NCI-H2227 (cell line): ENCODE measurements at regions not wholly inside any gene's neighbourhood (a gene's known extent, or its start where the extent isn't known, plus 50 kb on each side); places are given as distances from the start of the nearest gene placed in this dataset.
"Not testable (repeated sequence)": the region's sequence is repeated elsewhere in the genome, so short reads cannot be mapped to it uniquely, and the experiment has no call there.

Experiments used
- DNase-seq: peaks from one replicate; lab custom pipeline; 2025; ENCODE audit not compliant: unreplicated experiment; lab: John Stamatoyannopoulos, UW

DNA sequence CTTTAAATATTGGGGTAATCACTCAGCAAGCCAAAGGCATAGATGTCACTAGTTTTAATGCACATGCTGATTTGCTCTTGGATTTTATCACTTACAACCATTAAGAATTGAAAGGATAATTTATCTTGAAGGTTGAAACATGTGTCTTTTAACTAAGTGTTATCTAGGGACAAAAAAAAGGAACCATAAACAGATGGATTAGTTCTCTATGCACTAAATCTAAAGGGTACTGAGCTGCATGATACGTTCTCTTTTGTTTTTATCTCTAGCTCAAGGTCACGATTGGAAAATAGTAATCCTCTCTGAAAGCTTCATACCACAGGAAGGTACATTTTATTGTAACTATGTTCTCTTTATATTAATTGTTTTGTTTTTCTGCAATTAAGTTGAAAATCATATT lies 1426.6 kb downstream of the GRIK2 start:
- DNase-seq = no peak

DNA sequence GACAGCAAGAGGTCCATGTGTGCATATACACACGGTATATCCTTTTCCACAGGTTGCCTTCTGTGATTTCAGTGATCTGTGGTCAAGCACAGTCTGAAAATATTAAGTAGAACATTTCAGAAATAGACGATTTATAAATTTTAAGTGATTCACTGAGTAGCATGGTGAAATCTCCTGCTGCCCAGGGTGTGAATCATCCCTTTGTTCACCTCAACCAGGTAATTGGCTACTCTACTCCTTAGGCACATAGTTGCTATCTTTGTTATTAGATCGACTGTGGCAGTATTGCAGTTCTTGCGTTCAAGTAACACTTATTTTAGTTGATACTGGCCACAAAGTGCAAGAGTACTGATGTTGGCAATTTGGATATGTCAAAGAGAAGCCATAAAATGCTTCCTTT lies 1421.7 kb downstream of the GRIK2 start:
- no peak for DNase-seq

GRCh38 chr6:102813489-102814275 lies 1420.2 kb downstream of the GRIK2 start:
- DNase-seq = no peak

- no peak for DNase-seq
Observed at GRCh38 chr6:102812242-102812641, 1418.7 kb downstream of the GRIK2 start.

DNA sequence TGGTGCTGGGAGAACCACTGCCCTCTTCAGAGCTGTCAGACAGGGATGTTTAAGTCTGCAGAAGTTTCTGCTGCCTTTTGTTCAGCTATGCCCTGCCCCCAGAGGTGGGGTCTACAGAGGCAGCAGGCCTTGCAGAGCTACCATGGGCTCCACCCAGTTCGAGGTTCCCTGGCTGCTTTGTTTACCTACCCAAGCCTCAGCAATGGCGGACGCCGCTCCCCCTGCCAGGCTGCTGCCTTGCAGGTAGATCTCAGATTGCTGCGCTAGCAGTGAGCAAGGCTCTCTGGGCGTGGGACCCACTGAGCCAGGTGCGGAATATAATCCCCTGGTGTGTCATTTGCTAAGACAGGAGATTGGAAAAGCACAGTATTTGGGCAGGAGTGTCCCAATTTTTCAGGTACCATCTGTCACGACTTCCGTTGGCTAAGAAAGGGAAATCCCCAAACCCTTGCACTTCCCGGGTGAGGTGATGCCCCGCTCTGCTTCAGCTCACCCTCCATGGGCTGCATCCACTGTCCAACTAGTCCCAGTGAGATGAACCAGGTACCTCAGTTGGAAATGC lies 1415.5 kb downstream of the GRIK2 start:
- DNase-seq = not testable (repeated sequence)

GRCh38 chr6:102799051-102799450 lies 1405.5 kb downstream of the GRIK2 start:
- no peak for DNase-seq

- DNase-seq = no peak
Observed at GRCh38 chr6:102798636-102799035, 1405.1 kb downstream of the GRIK2 start.

- no peak for DNase-seq
Observed at GRCh38 chr6:102793752-102794151, 1400.2 kb downstream of the GRIK2 start.

- DNase-seq = no peak
Observed at GRCh38 chr6:102774326-102774725, 1380.8 kb downstream of the GRIK2 start.

GRCh38 chr6:102773636-102774035 lies 1380.1 kb downstream of the GRIK2 start:
- no peak for DNase-seq

- no peak for DNase-seq
Observed at GRCh38 chr6:102766963-102767362, 1373.5 kb downstream of the GRIK2 start.

DNA sequence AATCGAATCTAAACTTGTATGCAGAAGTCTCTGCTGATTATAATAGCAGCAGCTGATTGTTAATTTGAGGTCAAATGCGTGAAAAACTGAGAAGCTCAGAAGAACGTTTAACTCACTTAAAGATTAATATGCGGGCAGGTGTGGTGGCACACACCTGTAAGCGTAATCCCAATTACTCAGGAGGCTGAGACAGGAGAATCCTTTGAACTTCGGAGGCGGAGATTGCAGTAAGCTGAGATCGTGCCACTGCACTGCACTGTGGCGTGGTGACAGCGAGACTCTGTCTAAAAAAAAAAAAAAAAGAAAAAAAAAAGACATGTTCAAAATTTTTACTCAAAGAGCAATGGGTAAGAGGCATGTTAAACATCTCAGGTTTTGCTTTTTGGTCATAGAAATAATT lies 1370.8 kb downstream of the GRIK2 start:
- no peak for DNase-seq

GRCh38 chr6:102763891-102764290 lies 1370.4 kb downstream of the GRIK2 start:
- DNase-seq = no peak

DNA sequence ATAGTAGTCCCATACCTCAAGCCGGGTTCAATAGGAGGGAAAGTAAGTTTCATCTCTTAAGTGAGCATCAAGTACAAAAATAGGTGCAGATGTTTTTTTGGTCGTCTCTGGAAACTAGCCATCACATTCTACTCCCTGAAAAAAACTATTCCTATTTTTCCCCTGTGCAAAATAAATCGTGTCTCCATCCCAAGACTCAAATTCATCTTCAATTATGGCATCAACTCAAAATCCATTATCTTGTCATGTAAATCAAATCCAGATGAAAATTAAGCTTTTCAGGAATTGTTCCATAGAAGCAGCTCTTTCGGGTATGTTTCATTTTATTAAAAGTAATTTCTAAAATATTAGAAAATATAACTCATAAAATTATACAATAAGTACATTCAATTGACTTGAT lies 1368.4 kb downstream of the GRIK2 start:
- no peak for DNase-seq

DNA sequence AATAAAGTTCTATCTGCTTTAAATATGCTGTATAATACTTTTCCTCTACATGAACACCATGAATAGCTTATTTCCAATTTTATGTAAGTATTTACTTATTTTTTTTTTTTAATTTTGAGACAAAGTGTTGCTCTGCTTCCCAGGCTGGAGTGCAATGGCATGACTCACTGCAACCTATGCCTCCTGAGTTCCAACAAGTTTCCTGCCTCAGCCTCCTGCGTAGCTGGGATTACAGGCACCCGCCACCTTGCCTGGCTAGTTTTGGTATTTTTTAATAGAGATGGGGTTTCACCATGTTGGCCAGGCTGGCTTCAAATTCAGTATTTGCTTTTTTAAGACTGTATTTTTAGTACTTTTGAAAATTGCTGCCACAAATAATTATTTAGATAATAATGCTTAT lies 1365.9 kb downstream of the GRIK2 start:
- DNase-seq = no peak

DNA sequence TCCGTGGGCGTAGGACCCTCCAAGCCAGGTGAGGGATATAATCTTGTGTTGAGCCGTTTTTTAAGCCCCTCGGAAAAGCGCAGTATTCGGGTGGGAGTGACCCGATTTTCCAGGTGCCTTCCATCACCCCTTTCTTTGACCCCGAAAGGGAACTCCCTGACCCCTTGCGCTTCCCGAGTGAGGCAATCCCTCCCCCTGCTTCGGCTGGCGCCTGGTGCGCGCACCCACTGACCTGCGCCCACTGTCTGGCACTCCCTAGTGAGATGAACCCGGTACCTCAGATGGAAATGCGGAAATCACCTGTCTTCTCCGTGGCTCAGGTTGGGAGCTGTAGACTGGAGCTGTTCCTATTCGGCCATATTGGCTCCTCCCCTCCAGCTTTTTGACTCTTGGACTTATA lies 1365.0 kb downstream of the GRIK2 start:
- not testable (repeated sequence) for DNase-seq

DNA sequence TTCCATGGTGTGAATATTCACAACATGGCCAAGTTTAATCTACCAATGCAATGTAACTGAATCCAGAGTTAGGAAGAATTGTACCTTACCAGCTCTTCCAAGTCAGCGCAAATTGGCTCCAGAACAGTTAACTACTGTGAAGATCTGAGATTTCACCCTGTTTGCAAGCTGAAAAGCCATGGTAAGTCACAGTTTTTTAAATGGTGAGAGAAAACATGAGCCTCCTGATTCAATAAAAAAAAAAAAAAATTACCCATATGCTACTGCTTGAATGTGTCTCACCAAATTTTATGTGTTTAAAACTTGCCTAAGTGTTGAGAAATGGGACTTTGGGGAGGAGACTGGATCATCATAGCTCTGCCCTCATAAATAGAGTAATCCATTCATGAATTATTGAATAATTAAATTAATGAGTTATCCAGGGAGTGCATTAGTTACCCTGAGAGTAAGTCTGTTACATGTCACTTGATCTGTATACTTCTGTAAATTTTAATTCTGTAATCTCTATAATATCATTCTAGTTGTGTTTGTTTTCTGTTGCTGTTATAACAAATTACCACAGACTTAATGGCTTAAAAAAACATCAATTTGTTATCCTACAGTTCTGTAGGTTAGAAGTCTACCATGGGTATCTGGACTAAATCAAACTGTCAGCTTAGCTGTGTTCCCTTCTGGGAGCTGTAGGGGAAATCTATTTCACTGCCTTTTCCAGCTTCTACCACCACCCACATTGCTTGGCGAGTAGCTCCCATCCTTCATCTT lies 1355.9 kb downstream of the GRIK2 start:
- no peak for DNase-seq

DNA sequence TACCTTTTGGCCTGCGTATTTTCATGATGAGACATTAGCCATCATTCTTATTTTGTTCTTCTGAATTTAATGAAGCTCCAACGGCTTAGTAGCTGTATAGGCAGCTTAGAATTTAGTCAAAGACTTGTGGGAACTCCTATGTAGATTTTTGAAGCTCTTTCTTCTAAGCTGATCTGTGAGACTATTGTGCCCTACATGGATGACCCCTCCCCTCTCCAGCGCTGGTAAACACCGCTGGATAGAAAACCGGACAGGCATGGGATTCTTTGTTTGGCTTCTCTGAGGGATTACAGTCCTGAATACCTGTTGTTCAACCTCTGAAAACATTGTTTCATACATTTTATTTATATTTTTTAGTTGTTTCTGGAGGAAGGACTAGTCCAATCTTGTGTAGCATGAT lies 1353.4 kb downstream of the GRIK2 start:
- no peak for DNase-seq

- no peak for DNase-seq
Observed at GRCh38 chr6:102742754-102743356, 1349.3 kb downstream of the GRIK2 start.

- DNase-seq = no peak
Observed at GRCh38 chr6:102742028-102742427, 1348.5 kb downstream of the GRIK2 start.

- DNase-seq = no peak
Observed at GRCh38 chr6:102736941-102737368, 1343.4 kb downstream of the GRIK2 start.

DNA sequence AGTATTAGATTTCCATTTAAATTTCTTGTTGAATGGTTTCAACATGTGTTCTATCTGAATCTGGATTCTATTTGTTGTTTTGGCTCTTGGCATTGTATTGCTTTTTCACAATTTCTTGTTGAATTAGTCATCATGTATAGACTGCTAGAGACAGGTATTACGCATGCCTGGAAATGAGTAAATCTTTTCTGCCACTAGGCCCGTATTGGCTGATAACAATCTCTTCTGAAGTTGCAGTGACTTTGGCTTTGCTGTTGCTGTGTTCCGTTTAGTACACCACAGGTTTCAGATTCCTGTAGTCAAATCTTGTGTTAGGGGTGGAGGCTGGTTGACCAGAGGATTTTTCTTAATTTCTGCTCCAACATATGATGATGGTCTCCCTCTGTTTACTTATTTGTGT lies 1339.4 kb downstream of the GRIK2 start:
- DNase-seq = no peak
